Activated T-helper 2 cell treated with anti-CD3 and anti-CD28 coated beads, Interferon-gamma antibody, Interleukin-2, Interleukin-4, amounts not matched to agents 10 μg/mL and 5 μg/mL and 100 μg/mL, durations not matched to agents 14 hours and 24 hours and 36 hours (primary cell): ENCODE measurements at regions not wholly inside any gene's neighbourhood (a gene's known extent, or its start where the extent isn't known, plus 50 kb on each side); places are given as distances from the start of the nearest gene placed in this dataset.
"Not testable (repeated sequence)": the region's sequence is repeated elsewhere in the genome, so short reads cannot be mapped to it uniquely, and the experiment has no call there.

ENCODE experiments used
- DNase-seq: peaks from one replicate; pipeline ENCODE4 v3.0.0; 2021; ENCODE audit warnings: low spot score
- H3K27ac Mint-ChIP-seq: one replicate; pipeline ENCODE4 v1.8.0; 2021; ENCODE audit warnings: mixed read lengths
- H3K27me3 Mint-ChIP-seq: one replicate; pipeline ENCODE4 v1.8.0; 2021; ENCODE audit warnings: low read depth, mixed read lengths
- H3K36me3 Mint-ChIP-seq: one replicate; pipeline ENCODE4 v1.8.0; 2021; ENCODE audit warnings: low read depth, mixed read lengths
- H3K4me1 Mint-ChIP-seq: one replicate; pipeline ENCODE4 v1.8.0; 2021; ENCODE audit warnings: low read depth, mixed read lengths
- H3K4me3 Mint-ChIP-seq: one replicate; pipeline ENCODE4 v1.8.0; 2021; ENCODE audit warnings: low read depth, mild to moderate bottlenecking, moderate library complexity, mixed read lengths
- H3K9me3 Mint-ChIP-seq: one replicate; pipeline ENCODE4 v1.8.0; 2021; ENCODE audit warnings: mixed read lengths
- intact Hi-C: fragments of 100-400 bp; cut with micrococcal nuclease; formaldehyde crosslinking; loops from one replicate; pipeline ENCODE4 v1.15.1; 2023

DNA sequence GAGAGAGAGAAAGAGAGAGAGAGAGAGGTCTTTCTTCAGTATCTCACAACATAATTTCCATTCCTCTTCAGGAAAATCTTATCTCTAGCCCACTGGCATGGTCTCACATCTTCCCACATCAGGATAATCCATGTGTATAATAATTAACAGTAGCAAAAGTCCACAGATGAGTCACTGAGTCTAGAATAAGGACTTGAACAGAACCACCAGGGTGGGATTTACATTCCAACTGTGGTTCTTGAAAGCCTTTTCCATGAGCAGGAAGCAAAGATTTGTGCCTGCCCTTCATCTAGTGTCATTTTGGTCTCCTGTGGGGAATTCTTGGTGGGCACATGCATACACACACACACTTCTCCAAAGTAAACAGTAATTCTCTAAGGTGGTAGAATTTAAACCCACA lies 107.1 kb upstream of the TCF4 start:
- Mint-ChIP-seq H3K36me3 (no peaks in the 10 kb centered on the region), H3K27ac (no peak overlapping the region), H3K4me3 (no peak overlapping the region), H3K9me3 (no peaks in the 10 kb centered on the region), H3K4me1 (no peaks in the 10 kb centered on the region), H3K27me3 (no peaks in the 10 kb centered on the region)
- DNase-seq, result no peak
- intact Hi-C loops, result no loop called here

DNA sequence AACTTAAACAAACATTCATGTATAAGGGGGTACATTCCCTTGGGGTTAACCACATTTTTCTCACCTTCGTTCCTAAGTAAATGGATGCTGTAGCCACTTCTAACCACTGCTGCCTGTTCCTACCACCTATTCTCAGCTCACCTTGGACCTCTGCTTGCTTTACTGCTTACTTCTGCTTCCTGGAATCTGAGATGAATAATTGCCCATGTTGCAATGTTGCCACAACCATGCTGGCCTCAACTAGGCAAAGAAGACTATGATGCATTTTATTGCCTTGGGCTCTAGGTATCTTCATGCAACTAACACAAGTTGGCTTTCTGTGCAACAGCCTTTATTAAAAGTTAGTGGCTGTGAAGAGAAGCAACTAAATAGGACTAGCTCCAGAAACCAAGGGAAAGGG lies 106.3 kb upstream of the TCF4 start:
- Mint-ChIP-seq H3K36me3 (no peaks in the 10 kb centered on the region), H3K27ac (no peak overlapping the region), H3K9me3 (no peaks in the 10 kb centered on the region), H3K4me3 (no peak overlapping the region), H3K4me1 (no peaks in the 10 kb centered on the region), H3K27me3 (no peaks in the 10 kb centered on the region)
- no peak for DNase-seq
- intact Hi-C loops, result no loop called here

- no peak overlapping the region for H3K4me3 Mint-ChIP-seq
- no peaks in the 10 kb centered on the region for H3K9me3 Mint-ChIP-seq
- H3K27me3 Mint-ChIP-seq, result no peaks in the 10 kb centered on the region
- no peak for DNase-seq
- H3K36me3 Mint-ChIP-seq, result no peaks in the 10 kb centered on the region
- intact Hi-C loops, result no loop called here
- H3K4me1 Mint-ChIP-seq, result no peaks in the 10 kb centered on the region
- H3K27ac Mint-ChIP-seq, result no peak overlapping the region
Observed at GRCh38 chr18:55688030-55688429, 100.0 kb upstream of the TCF4 start.

DNA sequence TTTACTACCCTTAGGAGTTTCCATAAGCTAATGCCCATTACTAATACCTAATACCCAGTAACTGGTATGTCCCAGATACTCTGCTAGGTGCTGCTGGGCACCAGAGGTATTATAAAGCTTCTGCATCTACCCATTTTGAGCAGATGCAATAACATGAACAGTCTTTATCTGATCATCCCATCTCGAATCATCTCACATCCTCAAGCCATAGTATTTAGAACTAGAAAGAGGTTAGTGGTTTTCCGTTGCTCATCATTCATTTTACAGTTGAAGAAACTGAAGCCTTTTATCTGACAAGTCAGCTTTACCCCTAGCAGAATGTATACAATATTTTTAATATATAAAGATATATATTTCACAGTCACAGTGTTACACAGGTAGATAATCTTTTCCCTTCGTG lies 99.1 kb upstream of the TCF4 start:
- no peaks in the 10 kb centered on the region for H3K27me3 Mint-ChIP-seq

GRCh38 chr18:55685638-55686037 lies 97.6 kb upstream of the TCF4 start:
- intact Hi-C loops, result no loop called here
- no peak overlapping the region for H3K27ac Mint-ChIP-seq
- no peaks in the 10 kb centered on the region for H3K27me3 Mint-ChIP-seq
- H3K4me3 Mint-ChIP-seq, result no peak overlapping the region
- DNase-seq, result no peak
- no peaks in the 10 kb centered on the region for H3K9me3 Mint-ChIP-seq
- no peaks in the 10 kb centered on the region for H3K36me3 Mint-ChIP-seq
- H3K4me1 Mint-ChIP-seq, result no peaks in the 10 kb centered on the region

More for the DNA sequence above, 99.1 kb upstream of the TCF4 start:
- Mint-ChIP-seq H3K4me3 (no peak overlapping the region), H3K4me1 (no peaks in the 10 kb centered on the region), H3K27ac (no peak overlapping the region), H3K36me3 (no peaks in the 10 kb centered on the region), H3K9me3 (no peaks in the 10 kb centered on the region)
- intact Hi-C loops, result no loop called here
- no peak for DNase-seq

DNA sequence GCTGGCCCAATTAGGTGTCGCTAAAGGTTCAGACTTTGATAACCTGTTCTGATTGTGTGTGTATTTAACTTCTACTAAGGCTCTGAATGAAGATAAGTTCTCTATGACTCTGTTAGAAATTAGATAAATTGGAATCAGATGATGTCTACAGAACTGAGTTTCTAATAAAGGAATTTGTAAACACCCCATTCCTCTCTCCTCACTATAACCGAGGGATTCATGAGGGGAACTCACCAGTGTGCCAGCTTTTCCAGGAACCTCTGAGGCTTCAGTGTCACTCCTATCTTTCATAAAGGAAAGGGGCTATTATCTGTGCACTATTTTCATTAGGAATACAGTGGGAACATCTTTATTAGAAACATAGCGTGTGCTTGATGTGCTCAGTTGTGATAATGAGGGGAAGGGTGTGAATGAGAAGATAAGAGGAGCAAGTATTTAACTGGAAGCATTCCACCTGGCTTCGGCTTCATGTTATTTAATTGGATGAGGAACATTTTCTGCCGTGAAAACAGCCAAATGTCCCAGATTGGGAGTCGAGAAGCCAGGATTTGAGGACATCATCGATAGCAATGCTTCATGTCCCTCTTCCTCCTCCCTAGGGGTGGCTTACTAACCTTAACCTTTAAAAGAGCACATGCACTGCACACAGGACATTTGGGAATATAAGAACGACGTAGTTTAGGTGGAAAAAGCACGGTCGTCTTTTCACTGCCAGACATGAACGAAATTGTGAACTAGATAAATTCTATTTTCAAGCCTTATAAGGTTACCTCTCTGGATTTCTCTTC lies 84.8 kb upstream of the TCF4 start:
- intact Hi-C loops, result no loop called here
- Mint-ChIP-seq H3K27me3 (no peaks in the 10 kb centered on the region), H3K4me1 (no peaks in the 10 kb centered on the region), H3K4me3 (no peak overlapping the region), H3K9me3 (peaks cover 10% of the 10 kb centered on the region), H3K36me3 (no peaks in the 10 kb centered on the region), H3K27ac (no peak overlapping the region)
- DNase-seq, result no peak

GRCh38 chr18:55665506-55665905 lies 77.5 kb upstream of the TCF4 start:
- no peak overlapping the region for H3K27ac Mint-ChIP-seq
- H3K4me1 Mint-ChIP-seq, result no peaks in the 10 kb centered on the region
- DNase-seq, result no peak
- H3K4me3 Mint-ChIP-seq, result no peak overlapping the region
- H3K9me3 Mint-ChIP-seq, result peaks cover 10% of the 10 kb centered on the region
- intact Hi-C loops, result no loop called here
- H3K36me3 Mint-ChIP-seq, result no peaks in the 10 kb centered on the region
- no peaks in the 10 kb centered on the region for H3K27me3 Mint-ChIP-seq

GRCh38 chr18:55664758-55665400 lies 76.9 kb upstream of the TCF4 start:
- DNase-seq, H3K27me3 Mint-ChIP-seq, H3K27ac Mint-ChIP-seq, H3K36me3 Mint-ChIP-seq, H3K4me3 Mint-ChIP-seq, H3K4me1 Mint-ChIP-seq, intact Hi-C loops: not testable (repeated sequence)
- peaks cover 10% of the 10 kb centered on the region for H3K9me3 Mint-ChIP-seq

GRCh38 chr18:55663891-55664290 lies 75.9 kb upstream of the TCF4 start:
- peaks cover 10% of the 10 kb centered on the region for H3K9me3 Mint-ChIP-seq
- H3K4me1 Mint-ChIP-seq, result no peaks in the 10 kb centered on the region
- no peak overlapping the region for H3K27ac Mint-ChIP-seq
- no peak for DNase-seq
- intact Hi-C loops, result no loop called here
- no peaks in the 10 kb centered on the region for H3K36me3 Mint-ChIP-seq
- no peak overlapping the region for H3K4me3 Mint-ChIP-seq
- no peaks in the 10 kb centered on the region for H3K27me3 Mint-ChIP-seq

DNA sequence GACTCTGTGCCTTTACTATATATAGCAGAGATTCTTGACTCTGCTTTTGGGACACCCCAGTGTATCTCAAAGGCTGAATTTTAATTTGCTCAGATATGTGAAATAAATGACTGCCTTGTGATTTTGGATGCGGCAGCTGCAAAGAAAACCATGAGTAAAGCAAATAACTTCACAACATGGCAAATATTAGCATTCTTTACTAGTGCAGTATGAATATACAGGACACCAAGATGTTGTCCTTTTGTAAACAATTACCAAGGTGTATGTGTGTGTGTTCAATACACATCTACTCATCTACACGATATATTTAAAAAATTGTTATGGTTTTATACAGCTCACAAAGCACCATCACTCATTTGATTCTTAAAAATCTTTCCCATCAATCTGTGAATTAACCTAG lies 70.6 kb upstream of the TCF4 start:
- Mint-ChIP-seq H3K27ac (no peak overlapping the region), H3K27me3 (no peaks in the 10 kb centered on the region), H3K36me3 (no peaks in the 10 kb centered on the region), H3K4me3 (no peak overlapping the region), H3K4me1 (no peaks in the 10 kb centered on the region), H3K9me3 (no peaks in the 10 kb centered on the region)
- intact Hi-C loops, result no loop called here
- DNase-seq, result no peak

GRCh38 chr18:55657572-55658331 lies 69.8 kb upstream of the TCF4 start:
- H3K4me1 Mint-ChIP-seq, result no peaks in the 10 kb centered on the region
- intact Hi-C loops, result no loop called here
- H3K4me3 Mint-ChIP-seq, result no peak overlapping the region
- no peak for DNase-seq
- no peaks in the 10 kb centered on the region for H3K9me3 Mint-ChIP-seq
- no peaks in the 10 kb centered on the region for H3K36me3 Mint-ChIP-seq
- no peaks in the 10 kb centered on the region for H3K27me3 Mint-ChIP-seq
- no peak overlapping the region for H3K27ac Mint-ChIP-seq

- intact Hi-C loops, result no loop called here
- H3K4me1 Mint-ChIP-seq, result no peaks in the 10 kb centered on the region
- no peaks in the 10 kb centered on the region for H3K36me3 Mint-ChIP-seq
Observed at GRCh38 chr18:55654986-55655385, 67.0 kb upstream of the TCF4 start.

DNA sequence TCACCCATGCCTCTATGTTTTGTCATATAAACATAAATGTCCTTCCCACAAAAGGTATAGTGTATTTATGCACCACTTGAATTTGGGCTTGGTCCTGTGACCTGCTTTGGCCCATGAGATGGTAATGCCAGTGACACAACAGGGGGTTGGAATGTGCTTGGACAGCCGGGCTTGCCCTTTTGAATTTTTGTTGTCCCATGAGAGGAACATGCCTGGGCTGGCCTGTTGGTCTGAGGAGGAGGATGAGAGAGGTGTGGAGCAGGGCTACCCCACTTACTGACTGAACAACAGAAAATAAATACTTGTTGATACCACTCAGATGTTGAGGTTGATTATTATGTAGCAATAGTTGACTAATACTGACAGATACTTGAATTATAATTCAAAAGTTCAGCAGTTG lies 63.2 kb upstream of the TCF4 start:
- Mint-ChIP-seq H3K4me1 (no peaks in the 10 kb centered on the region), H3K27me3 (no peaks in the 10 kb centered on the region), H3K9me3 (no peaks in the 10 kb centered on the region), H3K36me3 (no peaks in the 10 kb centered on the region), H3K4me3 (no peak overlapping the region), H3K27ac (no peak overlapping the region)
- no peak for DNase-seq
- intact Hi-C loops, result no loop called here

More at GRCh38 chr18:55654986-55655385, 67.0 kb upstream of the TCF4 start:
- H3K4me3 Mint-ChIP-seq, result no peak overlapping the region
- no peaks in the 10 kb centered on the region for H3K27me3 Mint-ChIP-seq
- H3K27ac Mint-ChIP-seq, result no peak overlapping the region
- H3K9me3 Mint-ChIP-seq, result no peaks in the 10 kb centered on the region
- DNase-seq, result no peak
